ENCODE measurements at regions not wholly inside any gene's neighbourhood (a gene's known extent, or its start where the extent isn't known, plus 50 kb on each side); places are given as distances from the start of the nearest gene placed in this dataset.

- TF ChIP-seq EZH2 (optimal IDR thresholded peaks at IDR 0.05; ENCODE audit: low read depth, low read length) (no peak), CTCF (IDR thresholded peaks at IDR 0.05; ENCODE audit: low read length) (no peak)
These were observed 639.0 kb upstream of the ACO1 start for GRCh38 chr9:31745468-31745867.
